OCI-LY7 (cell line): ENCODE measurements at regions not wholly inside any gene's neighbourhood (a gene's known extent, or its start where the extent isn't known, plus 50 kb on each side); places are given as distances from the start of the nearest gene placed in this dataset.

Source experiments
- CTCF ChIP-seq: fragments of 200-600 bp; sonication (generic); conservative IDR thresholded peaks from 2 replicates; pipeline ENCODE4 v1.5.1; 2014; ENCODE audit warnings: mild to moderate bottlenecking, antibody characterized with exemption, low read length, moderate library complexity, mixed read lengths
- EZH2phosphoT487 ChIP-seq: fragments of 200-600 bp; sonication (generic); IDR thresholded peaks from 2 replicates; pipeline ENCODE4 v1.6.1; 2018; ENCODE audit warnings: low read depth, borderline replicate concordance, mild to moderate bottlenecking, mixed run types, antibody characterized with exemption, low read length, moderate library complexity, mixed read lengths

GRCh38 chr7:37552030-37552429 lies 103.4 kb upstream of the ELMO1 start:
- TF ChIP-seq CTCF: no peak
- no peak for TF ChIP-seq EZH2phosphoT487
